ENCODE measurements at regions not wholly inside any gene's neighbourhood (a gene's known extent, or its start where the extent isn't known, plus 50 kb on each side); places are given as distances from the start of the nearest gene placed in this dataset.

DNA sequence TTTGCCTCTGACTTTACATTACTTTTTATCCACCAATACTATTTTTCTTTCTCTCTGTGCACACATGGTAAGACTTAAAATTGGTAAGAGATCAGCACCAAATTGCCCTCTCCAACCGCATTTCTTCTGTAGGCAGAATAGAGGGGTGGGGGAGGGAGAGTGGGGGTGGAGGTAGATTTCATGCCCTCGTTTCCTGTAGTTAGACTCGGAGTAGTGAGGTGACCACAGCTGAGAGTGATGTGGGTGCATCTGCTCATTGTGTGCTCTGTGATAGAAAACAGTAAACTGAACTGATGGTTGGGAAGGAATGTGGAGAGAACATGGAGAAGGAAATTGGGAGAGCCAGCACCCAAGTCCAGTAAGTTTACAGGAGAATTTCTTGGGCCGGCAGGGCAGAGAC, 498.3 kb downstream of the IRX1 start:
- Mint-ChIP-seq H3K4me1 (no peaks in the 10 kb centered on the region), H3K4me3 (no peak overlapping the region), H3K9me3 (no peaks in the 10 kb centered on the region), H3K27me3 (no peaks in the 10 kb centered on the region), H3K36me3 (ENCODE audit: low read depth) (no peaks in the 10 kb centered on the region), H3K27ac (no peak overlapping the region)
- ATAC-seq (ENCODE audit: low read depth) (no peak), DNase-seq (no peak)
- TF ChIP-seq, protein P1, sequence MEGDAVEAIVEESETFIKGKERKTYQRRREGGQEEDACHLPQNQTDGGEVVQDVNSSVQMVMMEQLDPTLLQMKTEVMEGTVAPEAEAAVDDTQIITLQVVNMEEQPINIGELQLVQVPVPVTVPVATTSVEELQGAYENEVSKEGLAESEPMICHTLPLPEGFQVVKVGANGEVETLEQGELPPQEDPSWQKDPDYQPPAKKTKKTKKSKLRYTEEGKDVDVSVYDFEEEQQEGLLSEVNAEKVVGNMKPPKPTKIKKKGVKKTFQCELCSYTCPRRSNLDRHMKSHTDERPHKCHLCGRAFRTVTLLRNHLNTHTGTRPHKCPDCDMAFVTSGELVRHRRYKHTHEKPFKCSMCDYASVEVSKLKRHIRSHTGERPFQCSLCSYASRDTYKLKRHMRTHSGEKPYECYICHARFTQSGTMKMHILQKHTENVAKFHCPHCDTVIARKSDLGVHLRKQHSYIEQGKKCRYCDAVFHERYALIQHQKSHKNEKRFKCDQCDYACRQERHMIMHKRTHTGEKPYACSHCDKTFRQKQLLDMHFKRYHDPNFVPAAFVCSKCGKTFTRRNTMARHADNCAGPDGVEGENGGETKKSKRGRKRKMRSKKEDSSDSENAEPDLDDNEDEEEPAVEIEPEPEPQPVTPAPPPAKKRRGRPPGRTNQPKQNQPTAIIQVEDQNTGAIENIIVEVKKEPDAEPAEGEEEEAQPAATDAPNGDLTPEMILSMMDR (IDR thresholded peaks at IDR 0.05), result no peak
- CTCF ChIA-PET, result no interaction called here
- POLR2A ChIA-PET, result no interaction called here
- intact Hi-C loops (cut with micrococcal nuclease), result no loop called here

DNA sequence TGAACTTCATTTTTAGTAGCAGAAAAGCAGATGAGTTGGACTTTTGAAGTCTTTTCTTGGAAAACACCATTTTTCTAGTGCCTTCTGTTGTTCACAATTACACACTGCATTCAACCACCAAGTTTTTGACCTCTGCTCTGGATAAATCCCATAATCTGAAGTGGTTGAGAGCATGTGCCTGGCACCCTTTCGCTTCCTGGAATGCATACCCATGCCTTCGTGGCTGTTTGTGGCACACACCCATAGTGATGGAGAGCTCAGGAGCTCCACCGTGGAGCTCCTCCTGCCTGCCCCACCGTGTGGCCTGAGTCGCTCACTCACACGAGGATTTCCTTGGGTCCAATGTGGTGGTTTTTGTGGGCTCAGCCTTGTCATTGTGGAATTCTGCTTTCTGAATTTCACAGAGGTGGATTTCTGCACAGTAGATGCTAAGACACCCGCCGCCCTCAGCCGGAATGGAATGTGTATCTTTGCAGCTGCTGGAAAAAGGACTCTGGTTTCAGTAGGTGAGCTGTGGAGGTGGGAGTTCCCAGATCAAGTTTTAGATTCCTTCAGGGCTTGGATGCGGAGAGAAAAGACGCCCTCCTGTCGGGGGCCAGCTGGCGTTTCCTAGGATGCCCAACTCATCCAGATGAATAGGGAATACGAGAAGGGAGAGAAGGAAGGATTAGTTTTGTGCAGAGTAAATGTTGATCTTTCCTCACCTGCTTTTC, 500.4 kb downstream of the IRX1 start:
- Mint-ChIP-seq H3K4me1 (no peaks in the 10 kb centered on the region), H3K27me3 (no peaks in the 10 kb centered on the region), H3K36me3 (ENCODE audit: low read depth) (no peaks in the 10 kb centered on the region), H3K4me3 (no peak overlapping the region), H3K9me3 (no peaks in the 10 kb centered on the region), H3K27ac (no peak overlapping the region)
- TF ChIP-seq, protein P1 (IDR thresholded peaks at IDR 0.05), result no peak
- no peak for ATAC-seq (ENCODE audit: low read depth)
- DNase-seq, result no peak
- intact Hi-C loops (cut with micrococcal nuclease), result no loop called here
- ChIA-PET POLR2A (no interaction called here), CTCF (no interaction called here)

DNA sequence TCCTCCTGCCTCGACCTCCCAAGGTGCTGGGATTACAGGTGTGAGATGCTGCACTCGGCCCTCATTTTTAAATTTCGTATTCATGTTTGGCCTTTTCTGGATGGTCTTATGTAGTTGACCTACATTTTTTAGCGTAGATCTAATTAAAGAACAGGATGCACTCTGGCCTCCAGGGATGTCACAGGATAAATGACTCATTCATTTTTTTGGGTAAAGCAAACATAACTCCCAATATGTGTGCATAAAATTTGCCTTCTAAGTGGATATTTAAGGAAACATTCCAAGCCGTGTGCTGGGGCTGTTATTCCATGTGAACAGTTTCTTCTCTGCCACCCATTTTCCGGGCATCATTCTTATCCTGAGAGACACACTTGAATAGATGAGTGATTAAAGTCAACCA, 501.6 kb downstream of the IRX1 start:
- H3K4me3 Mint-ChIP-seq, result no peak overlapping the region
- no peaks in the 10 kb centered on the region for H3K36me3 Mint-ChIP-seq (ENCODE audit: low read depth)
- POLR2A ChIA-PET, result no interaction called here
- H3K9me3 Mint-ChIP-seq, result no peaks in the 10 kb centered on the region
- ATAC-seq (ENCODE audit: low read depth) (no peak), DNase-seq (no peak)
- H3K4me1 Mint-ChIP-seq, result no peaks in the 10 kb centered on the region
- CTCF ChIA-PET, result no interaction called here
- no peaks in the 10 kb centered on the region for H3K27me3 Mint-ChIP-seq
- H3K27ac Mint-ChIP-seq, result no peak overlapping the region
- TF ChIP-seq, protein P1 (IDR thresholded peaks at IDR 0.05), result no peak
- intact Hi-C loops (cut with micrococcal nuclease), result no loop called here

DNA sequence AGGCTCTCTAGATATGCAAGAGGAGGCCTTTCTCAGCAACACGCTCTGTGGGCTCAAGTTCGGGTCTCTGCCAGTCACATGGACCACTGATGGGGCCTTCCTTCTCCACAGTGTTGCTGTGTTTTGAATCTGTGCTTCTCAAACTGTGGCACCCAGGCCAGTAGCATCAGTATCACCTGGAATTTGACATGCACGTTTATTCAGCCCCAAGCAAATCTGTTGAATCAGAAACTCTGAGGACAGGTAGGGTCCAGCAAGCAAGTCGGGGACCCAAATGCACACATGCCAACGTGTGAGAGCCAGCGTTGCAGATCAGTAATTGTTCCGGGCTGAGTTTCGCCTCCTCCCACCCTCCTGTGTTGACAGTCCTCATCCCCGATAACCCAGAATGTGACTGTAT, 502.6 kb downstream of the IRX1 start:
- POLR2A ChIA-PET, result no interaction called here
- DNase-seq, result no peak
- H3K27me3 Mint-ChIP-seq, result no peaks in the 10 kb centered on the region

DNA sequence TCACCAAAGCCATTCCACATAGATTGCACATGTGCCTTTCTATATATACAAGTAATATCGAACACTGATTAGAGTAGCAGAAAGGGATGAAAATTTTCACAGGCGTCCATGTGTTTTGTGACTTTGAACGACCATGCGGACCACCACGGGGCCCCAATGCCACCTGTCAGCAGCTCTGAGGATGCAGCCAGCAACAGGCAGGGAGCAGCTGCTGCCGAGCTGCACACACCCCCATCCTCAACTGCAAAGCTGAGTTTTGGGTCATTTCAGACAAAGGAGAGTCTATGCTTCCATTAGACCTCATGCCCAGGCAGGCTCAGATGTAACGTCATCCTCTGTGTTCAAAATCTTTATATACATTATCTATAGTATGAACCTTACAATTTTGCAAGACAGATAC, 503.8 kb downstream of the IRX1 start:
- DNase-seq, result no peak
- TF ChIP-seq, protein P1 (IDR thresholded peaks at IDR 0.05), result no peak
- H3K4me3 Mint-ChIP-seq, result no peak overlapping the region
- CTCF ChIA-PET, result no interaction called here
- no peaks in the 10 kb centered on the region for H3K36me3 Mint-ChIP-seq (ENCODE audit: low read depth)
- no peaks in the 10 kb centered on the region for H3K4me1 Mint-ChIP-seq
- no peaks in the 10 kb centered on the region for H3K27me3 Mint-ChIP-seq
- POLR2A ChIA-PET, result no interaction called here
- intact Hi-C loops (cut with micrococcal nuclease), result no loop called here
- no peaks in the 10 kb centered on the region for H3K9me3 Mint-ChIP-seq
- no peak overlapping the region for H3K27ac Mint-ChIP-seq
- ATAC-seq (ENCODE audit: low read depth), result no peak

More for the DNA sequence above, 502.6 kb downstream of the IRX1 start:
- Mint-ChIP-seq H3K27ac (no peak overlapping the region), H3K9me3 (no peaks in the 10 kb centered on the region), H3K36me3 (ENCODE audit: low read depth) (no peaks in the 10 kb centered on the region), H3K4me3 (no peak overlapping the region), H3K4me1 (no peaks in the 10 kb centered on the region)
- intact Hi-C loops (cut with micrococcal nuclease), result no loop called here
- TF ChIP-seq, protein P1 (IDR thresholded peaks at IDR 0.05), result no peak
- ATAC-seq (ENCODE audit: low read depth), result no peak
- CTCF ChIA-PET, result no interaction called here

All from activated B cell treated with CpG ODN at 0.5 μM for 24 hours (primary cell).